GM10266 (cell line): ENCODE measurements at regions not wholly inside any gene's neighbourhood (a gene's known extent, or its start where the extent isn't known, plus 50 kb on each side); places are given as distances from the start of the nearest gene placed in this dataset.

Experiments
- DNase-seq: peaks from one replicate; pipeline ENCODE4 v3.0.0; 2012; ENCODE audit errors: extremely low spot score
- TF ChIP-seq, protein P1 (sequence below): IDR thresholded peaks from 2 replicates; pipeline ENCODE4 v1.5.1; 2012; ENCODE audit warnings: mild to moderate bottlenecking, low read depth; ENCODE audit not compliant: control insufficient read depth, insufficient read depth; ENCODE audit errors: missing control alignments

DNA sequence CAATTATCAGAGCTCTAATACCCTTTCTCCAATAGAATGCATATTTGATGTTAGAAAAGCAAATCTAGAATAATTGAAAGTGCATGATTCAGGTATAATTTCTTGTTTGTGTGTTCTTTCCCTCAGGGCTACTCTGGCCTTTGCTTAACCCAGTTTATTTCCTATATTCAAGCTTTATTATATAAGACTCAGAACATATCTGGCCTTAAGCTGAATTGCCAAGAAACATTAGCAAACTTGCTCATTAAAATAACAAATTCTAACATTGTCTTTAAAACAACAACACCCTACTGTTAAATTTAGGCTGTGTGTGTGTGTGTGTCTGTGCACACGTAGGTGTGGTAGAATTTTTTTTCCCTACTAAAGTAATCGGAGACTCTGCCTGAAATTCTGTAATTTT, 426.5 kb downstream of the UTRN start:
- DNase-seq: no peak
- TF ChIP-seq, protein P1, sequence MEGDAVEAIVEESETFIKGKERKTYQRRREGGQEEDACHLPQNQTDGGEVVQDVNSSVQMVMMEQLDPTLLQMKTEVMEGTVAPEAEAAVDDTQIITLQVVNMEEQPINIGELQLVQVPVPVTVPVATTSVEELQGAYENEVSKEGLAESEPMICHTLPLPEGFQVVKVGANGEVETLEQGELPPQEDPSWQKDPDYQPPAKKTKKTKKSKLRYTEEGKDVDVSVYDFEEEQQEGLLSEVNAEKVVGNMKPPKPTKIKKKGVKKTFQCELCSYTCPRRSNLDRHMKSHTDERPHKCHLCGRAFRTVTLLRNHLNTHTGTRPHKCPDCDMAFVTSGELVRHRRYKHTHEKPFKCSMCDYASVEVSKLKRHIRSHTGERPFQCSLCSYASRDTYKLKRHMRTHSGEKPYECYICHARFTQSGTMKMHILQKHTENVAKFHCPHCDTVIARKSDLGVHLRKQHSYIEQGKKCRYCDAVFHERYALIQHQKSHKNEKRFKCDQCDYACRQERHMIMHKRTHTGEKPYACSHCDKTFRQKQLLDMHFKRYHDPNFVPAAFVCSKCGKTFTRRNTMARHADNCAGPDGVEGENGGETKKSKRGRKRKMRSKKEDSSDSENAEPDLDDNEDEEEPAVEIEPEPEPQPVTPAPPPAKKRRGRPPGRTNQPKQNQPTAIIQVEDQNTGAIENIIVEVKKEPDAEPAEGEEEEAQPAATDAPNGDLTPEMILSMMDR: no peak

DNA sequence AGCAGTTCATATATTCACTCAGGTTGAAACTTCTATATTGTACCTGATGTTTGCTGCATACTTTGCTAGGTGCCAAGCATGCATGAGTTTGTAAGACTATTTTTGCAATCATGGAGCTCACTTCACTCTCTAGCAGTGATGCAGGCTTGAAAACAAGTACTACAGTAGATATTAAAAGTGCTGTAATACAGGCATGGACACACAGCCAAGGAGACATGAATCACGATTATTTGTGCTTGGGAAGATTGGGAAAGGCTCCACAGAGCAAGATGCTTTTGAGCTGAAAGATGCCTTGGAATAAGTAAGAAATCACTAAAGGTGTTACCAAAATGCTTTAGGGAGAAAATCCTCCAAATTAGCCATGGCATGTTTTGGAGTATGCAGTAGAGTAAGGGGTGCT, 427.4 kb downstream of the UTRN start:
- no peak for DNase-seq
- TF ChIP-seq, protein P1: no peak

DNA sequence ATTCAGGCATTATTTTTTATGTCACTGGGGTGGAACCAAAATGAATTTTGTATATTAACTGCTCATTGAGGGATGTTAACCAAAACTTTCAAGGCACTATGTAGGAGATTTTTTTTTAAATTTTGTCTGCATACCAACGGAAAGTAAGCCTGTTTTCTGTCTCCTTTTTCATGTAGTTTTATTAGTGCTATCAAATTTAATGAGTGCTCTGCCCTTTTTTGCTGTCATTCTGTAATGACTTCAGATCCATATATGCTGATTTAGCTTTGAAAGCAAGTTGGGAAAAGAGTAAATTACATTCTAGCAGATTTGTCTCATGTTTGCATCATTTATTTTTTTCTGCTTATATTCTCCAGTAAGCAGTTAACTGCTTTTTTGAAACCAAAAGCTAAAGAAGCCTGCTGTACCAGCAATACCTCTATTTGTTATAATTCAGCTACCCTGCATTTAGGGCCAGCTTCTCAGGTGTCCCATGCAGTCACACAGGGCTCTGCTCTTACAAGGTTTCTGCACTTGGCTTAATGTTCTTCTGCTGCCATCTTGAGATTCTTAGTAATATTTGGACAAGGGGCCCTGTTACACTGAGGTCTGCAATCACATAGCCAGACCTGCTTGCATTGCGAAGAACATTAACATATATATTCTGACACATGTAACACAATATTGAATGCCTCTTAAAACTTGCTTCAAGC, 429.0 kb downstream of the UTRN start:
- TF ChIP-seq, protein P1: no peak
- no peak for DNase-seq

DNA sequence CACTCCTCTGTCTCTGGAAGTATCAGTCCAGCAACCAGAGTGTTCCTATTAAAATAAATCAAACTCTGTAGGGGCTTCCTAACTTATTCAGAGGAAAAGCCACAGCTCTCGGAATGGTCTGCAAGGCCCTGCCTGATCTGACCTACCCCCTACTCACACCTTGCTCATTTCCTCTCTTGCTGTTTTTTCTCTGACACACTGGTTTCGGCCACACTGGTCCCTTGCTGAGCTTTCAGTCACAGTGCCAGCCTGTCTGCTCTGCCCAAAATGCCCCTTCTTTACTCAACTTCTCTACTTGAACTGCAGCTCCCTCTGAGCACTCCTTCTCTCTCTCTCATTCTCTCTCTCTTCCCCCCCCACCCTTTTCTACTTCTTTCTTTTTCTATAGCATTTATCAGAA, 430.2 kb downstream of the UTRN start:
- no peak for DNase-seq
- TF ChIP-seq, protein P1: no peak

DNA sequence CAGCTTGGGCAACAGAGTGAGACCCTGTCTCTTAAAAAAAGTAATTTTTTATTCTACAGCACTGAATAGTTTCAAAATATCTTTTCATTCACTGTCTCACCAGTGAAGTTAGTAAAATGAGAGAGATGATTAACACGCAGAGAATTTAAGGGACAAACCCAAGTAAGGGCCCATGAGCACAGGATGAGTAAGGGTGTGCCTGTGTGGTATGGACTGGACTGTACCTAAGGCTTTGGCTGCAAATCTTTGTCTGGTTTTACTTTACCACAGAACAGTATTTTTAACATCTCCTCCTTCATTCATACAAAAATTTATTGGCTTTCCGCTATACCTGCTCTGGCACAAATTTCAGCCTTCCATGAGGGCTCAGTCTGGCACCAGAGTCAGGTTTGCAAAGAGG, 433.3 kb downstream of the UTRN start:
- DNase-seq: no peak
- TF ChIP-seq, protein P1: no peak

DNA sequence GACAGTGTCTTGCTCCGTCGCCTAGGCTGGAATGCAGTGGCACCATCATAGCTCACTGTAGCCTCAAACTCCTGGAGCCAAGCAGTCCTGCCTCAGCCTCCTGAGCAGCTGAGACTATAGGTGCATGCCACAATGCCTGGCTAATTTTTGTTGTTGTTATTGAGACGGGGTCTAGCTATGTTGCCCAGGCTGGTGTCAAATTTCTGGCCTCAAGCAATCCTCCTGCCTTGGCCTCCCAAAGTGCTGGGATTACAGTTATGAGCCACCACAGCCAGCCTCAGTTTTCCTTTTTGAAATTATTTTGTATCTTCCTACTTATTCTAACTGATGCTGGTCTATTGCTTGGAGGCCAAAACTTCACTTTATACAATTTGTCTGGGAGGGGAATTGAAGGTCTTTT, 436.1 kb downstream of the UTRN start:
- TF ChIP-seq, protein P1: no peak

DNA sequence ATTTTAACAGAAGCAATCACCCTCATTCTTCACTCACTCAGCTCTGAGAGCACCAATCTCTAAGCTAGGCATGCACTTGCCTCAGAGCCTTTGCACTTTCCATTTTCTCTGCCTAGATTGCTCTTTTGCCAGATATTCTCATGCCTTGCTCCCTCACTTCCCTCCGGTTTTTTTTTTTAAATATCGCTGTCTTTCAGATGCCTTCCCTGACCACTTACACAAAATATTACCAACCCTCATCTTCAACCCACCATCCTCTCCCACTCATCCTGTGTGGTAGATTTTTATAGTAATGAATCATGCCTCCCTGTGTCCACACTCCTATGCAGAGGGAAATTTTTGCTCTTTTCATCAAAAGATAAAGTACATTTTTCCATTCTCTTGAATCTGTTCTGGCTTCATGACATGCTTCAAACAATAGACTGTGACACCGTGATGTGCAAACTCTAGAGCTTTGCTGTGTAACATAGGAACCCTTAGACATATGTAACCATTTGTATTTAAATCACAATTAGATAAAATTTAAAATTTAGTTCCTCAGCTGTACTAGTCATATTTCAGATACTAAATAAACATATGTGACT, 437.1 kb downstream of the UTRN start:
- TF ChIP-seq, protein P1: no peak

More for the DNA sequence above, 436.1 kb downstream of the UTRN start:
- DNase-seq: no peak

More for the DNA sequence above, 437.1 kb downstream of the UTRN start:
- no peak for DNase-seq
